ENCODE measurements at regions not wholly inside any gene's neighbourhood (a gene's known extent, or its start where the extent isn't known, plus 50 kb on each side); places are given as distances from the start of the nearest gene placed in this dataset.
"Not testable (repeated sequence)": the region's sequence is repeated elsewhere in the genome, so short reads cannot be mapped to it uniquely, and the experiment has no call there.

DNA sequence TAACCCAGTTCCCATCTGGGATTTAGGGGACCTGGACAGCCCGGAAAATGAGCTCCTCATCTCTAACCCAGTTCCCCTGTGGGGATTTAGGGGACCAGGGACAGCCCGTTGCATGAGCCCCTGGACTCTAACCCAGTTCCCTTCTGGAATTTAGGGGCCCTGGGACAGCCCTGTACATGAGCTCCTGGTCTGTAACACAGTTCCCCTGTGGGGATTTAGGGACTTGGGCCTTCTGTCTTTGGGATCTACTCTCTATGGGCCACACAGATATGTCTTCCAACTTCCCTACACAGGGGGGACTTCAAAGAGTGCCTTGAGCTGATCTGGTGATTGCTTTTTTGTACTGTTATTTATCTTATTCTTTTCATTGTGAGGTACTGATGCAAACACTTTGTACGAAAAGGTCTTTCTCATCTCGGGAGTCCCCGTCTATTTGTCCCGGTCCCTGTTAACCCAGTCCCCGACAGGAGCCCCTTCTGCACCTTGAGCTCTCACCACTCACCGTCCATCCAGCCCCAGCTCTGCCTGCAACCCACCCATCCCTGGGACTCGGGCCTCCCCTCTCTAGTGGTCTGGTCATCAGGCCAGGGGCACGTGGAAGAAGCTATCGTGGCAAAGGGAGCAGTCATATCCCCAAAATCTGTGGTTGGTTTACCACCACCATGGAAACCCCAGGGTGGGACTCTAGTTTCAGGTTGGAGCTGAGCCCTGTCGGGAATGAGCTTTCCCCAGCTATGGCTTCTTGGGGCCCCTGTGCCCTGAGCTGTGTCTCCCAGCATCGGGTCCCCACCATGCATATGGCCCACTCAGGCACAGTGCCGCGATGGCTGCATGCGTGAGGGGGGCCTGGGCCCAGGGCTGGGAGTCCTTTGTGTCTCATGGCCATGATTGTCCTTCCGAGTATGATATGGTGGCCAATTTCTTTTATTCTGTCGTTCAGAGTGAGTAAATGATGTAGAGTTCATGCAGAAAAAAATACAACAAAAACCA, 270.4 kb upstream of the PLCXD1 start:
- not testable (repeated sequence) for DNase-seq (ENCODE audit: low read depth in 2 of 2)

DNA sequence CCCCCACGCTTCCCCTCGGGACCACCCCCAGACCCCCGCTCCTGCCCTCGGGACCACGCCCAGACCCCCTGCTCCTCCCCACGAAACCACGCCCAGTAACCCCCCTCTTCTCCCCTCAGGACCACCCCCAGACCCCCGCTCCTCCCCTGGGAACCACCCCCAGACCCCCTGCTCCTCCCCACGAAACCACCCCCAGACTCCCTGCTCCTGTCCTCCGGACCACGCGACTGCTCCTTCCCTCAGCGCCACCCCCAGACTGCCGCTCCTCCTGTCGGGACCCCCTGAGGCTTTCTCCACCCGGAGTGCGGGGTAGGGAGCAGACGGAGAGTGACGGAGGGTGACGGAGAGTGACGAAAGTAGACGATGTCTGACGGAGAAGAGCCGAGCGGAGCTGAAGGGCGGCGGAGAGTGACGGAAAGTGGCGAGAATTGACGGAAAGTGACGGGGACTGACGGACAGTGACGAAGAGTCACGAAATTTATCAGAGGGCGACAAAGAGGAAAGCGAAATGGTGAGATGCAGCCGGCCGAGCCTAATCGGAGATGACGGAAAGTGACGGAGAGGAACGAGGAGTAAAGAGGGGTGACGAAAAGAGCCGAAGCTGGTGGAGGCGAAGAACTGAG, 267.2 kb upstream of the PLCXD1 start:
- DNase-seq (ENCODE audit: low read depth in 2 of 2): peak in 1 of 2 donors; percentile 17

DNA sequence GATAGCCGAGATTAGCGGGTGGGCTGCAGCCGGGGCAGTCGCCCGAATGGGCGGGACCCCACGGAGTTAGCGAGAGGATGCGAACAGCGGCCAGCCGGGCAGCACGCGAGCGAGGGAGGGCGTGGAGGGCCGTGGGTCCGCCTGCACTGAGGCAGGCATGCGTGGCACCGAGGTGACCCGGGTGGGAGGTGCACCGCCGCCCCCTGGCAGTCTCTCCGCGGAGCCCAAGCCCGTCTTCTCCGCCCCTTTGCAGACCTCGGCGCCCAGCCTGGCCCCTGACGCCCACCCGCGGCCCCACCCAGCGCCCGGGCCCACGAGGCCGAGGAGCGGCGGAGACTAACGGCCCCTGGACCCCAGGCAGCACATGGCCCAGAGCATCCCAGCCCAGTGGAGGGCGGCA, 266.7 kb upstream of the PLCXD1 start:
- DNase-seq (ENCODE audit: low read depth in 2 of 2): not testable (repeated sequence)

DNA sequence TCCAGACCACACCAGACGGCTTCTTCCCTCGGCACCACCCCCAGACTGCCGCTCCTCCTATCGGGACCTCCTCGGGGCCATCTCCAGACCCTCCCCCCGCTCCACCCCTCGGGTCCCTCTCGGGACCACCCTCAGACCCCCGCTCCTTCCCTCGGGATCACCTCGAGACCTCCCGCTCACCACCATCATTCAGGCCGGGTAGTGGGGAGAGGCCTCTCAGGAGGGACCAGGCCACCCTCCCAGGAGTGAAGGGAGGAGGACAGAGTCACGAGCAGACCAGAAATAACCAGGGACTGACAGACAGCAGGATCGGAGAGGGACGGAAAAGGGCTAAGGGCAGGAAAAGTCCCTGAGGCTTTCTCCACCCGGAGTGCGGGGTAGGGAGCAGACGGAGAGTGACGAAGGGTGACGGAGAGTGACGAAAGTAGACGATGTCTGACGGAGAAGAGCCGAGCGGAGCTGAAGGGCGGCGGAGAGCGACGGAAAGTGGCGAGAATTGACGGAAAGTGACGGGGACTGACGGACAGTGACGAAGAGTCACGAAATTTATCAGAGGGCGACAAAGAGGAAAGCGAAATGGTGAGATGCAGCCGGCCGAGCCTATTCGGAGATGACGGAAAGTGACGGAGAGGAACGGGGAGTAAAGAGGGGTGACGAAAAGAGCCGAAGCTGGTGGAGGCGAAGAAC, 262.3 kb upstream of the PLCXD1 start:
- not testable (repeated sequence) for DNase-seq (ENCODE audit: low read depth in 2 of 2)

DNA sequence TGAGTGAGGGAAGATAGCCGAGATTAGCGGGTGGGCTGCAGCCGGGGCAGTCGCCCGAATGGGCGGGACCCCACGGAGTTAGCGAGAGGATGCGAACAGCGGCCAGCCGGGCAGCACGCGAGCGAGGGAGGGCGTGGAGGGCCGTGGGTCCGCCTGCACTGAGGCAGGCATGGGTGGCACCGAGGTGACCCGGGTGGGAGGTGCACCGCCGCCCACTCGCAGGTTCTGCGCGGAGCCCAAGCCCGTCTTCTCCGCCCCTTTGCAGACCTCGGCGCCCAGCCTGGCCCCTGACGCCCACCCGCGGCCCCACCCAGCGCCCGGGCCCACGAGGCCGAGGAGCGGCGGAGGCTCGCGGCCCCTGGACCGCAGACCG, 261.7 kb upstream of the PLCXD1 start:
- DNase-seq (ENCODE audit: low read depth in 2 of 2): not testable (repeated sequence)

DNA sequence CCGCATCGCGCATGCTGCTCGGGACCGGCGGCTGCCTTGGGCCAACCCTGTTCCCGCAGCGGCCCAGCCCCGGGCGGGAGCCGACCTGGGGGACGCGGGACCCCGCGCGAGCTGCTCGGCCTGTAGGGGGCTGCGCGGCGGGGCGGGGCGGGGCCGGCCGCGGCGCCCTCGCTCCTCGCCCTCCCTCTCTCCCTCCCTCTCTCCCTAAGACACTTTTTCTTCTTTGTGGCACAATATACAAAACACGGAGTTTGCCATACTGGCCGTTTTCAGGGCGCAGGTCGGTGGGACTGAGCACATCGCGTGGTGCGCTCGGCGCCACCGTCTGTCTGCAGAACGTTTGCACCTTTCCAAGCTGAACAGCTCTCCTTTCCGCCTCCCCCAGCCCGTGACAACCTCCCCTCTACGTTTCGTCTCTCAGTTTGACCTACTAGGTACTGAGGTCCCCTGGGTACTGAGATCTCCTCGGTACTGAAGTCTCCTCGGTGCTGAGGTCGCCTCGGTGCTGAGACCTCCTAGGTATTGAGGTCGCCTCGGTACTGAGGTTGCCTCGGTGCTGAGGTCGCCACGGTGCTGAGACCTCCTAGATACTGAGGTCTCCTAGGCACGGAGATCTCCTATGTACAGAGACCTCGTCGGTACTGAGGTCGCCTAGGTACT, 261.1 kb upstream of the PLCXD1 start:
- no peak for DNase-seq (ENCODE audit: low read depth in 2 of 2)

DNA sequence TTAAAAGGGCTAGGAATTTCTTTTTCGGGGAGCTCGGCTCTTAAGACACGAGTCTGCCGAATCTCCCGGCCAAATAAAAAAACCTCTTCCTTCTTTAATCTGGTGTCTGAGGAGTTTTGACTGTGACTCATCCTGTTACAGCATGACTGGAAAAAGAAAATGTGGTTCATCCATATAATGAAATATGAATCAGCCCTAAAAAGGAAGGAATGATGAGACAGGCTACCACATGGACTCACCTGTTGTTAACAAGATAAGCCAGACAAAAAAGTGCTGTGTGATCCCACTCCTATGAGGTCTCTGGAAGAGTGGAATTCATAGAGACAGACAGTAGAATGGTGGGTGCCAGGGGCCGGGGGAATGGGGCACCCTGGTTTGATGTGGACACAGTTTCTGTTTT, 257.0 kb upstream of the PLCXD1 start:
- not testable (repeated sequence) for DNase-seq (ENCODE audit: low read depth in 2 of 2)

Data from dermis microvascular lymphatic vessel endothelial cell (primary cell).